Neuronal stem cell (in vitro differentiated cells): ENCODE measurements at regions not wholly inside any gene's neighbourhood (a gene's known extent, or its start where the extent isn't known, plus 50 kb on each side); places are given as distances from the start of the nearest gene placed in this dataset.
"Not testable (repeated sequence)": the region's sequence is repeated elsewhere in the genome, so short reads cannot be mapped to it uniquely, and the experiment has no call there.

Source experiments
- DNase-seq: peaks from one replicate; pipeline ENCODE4 v3.0.0-alpha.2; 2013; ENCODE audit warnings: low spot score
- H2AFZ ChIP-seq: one replicate; pipeline ENCODE4 v1.6.1; 2013; ENCODE audit warnings: mild to moderate bottlenecking, low read length, inconsistent platforms
- H2AK5ac ChIP-seq: 2 replicates; pipeline ENCODE4 v1.6.1; 2013; ENCODE audit warnings: low read depth, mild to moderate bottlenecking, inconsistent platforms, low read length, moderate library complexity, mixed read lengths
- H2BK120ac ChIP-seq: 2 replicates; pipeline ENCODE4 v1.6.1; 2013; ENCODE audit warnings: low read depth, mild to moderate bottlenecking, inconsistent platforms, low read length, moderate library complexity, mixed read lengths
- H2BK12ac ChIP-seq: one replicate; pipeline ENCODE4 v1.6.1; 2013; ENCODE audit warnings: low read length, inconsistent platforms
- H2BK15ac ChIP-seq: 2 replicates; pipeline ENCODE4 v1.6.1; 2013; ENCODE audit warnings: mild to moderate bottlenecking, low read length, inconsistent platforms, mixed read lengths
- H2BK5ac ChIP-seq: one replicate; pipeline ENCODE4 v1.6.1; 2013; ENCODE audit warnings: inconsistent platforms, mild to moderate bottlenecking, low read length, moderate library complexity
- H3K14ac ChIP-seq: one replicate; pipeline ENCODE4 v1.6.1; 2013; ENCODE audit warnings: low read length, inconsistent platforms
- H3K18ac ChIP-seq: 2 replicates; pipeline ENCODE4 v1.6.1; 2013; ENCODE audit warnings: low read length, inconsistent platforms
- H3K23ac ChIP-seq: 2 replicates; pipeline ENCODE4 v1.6.1; 2013; ENCODE audit warnings: low read depth, mild to moderate bottlenecking, mixed read lengths, low read length, inconsistent platforms; ENCODE audit not compliant: poor library complexity
- H3K27ac ChIP-seq: replicated peaks from 3 replicates; pipeline ENCODE4 v1.5.1; 2013; ENCODE audit warnings: low read length, inconsistent platforms
- H3K27me3 ChIP-seq, 3 experiments: 2 replicates each; pipeline ENCODE4 v1.6.1; 2013; ENCODE audit warnings: low read length in 3 of 3, mild to moderate bottlenecking in 2 of 3, inconsistent platforms in 1 of 3, low read depth in 1 of 3, mixed read lengths in 1 of 3, moderate library complexity in 1 of 3; ENCODE audit not compliant: control insufficient read depth in 3 of 3, insufficient read depth in 3 of 3
- H3K36me3 ChIP-seq, 2 donors: replicated peaks in 1 of 2; 2 replicates each; pipeline ENCODE4 v1.6.1; 2013; ENCODE audit warnings: low read length in 2 of 2; ENCODE audit not compliant: control insufficient read depth in 2 of 2, insufficient read depth in 2 of 2
- H3K4ac ChIP-seq: 2 replicates; pipeline ENCODE4 v1.6.1; 2013; ENCODE audit warnings: inconsistent platforms, mild to moderate bottlenecking, low read length, moderate library complexity
- H3K4me1 ChIP-seq, 2 donors: 1 replicate in 1 of 2; 2 replicates in 1 of 2; pipeline ENCODE4 v1.6.1; 2013; ENCODE audit warnings: low read length in 2 of 2, low read depth in 1 of 2; ENCODE audit not compliant: control insufficient read depth in 2 of 2, insufficient read depth in 1 of 2
- H3K4me2 ChIP-seq: one replicate; pipeline ENCODE4 v1.6.1; 2013; ENCODE audit warnings: mild to moderate bottlenecking, low read length, inconsistent platforms; ENCODE audit not compliant: insufficient read depth, poor library complexity, severe bottlenecking
- H3K4me3 ChIP-seq, 2 donors: 2 replicates each; pipeline ENCODE4 v1.5.1; 2013; ENCODE audit warnings: low read length in 2 of 2, mild to moderate bottlenecking in 2 of 2, inconsistent platforms in 1 of 2, moderate library complexity in 1 of 2
- H3K79me1 ChIP-seq: one replicate; pipeline ENCODE4 v1.6.1; 2013; ENCODE audit warnings: low read depth, mild to moderate bottlenecking, inconsistent platforms, low read length, moderate library complexity
- H3K9ac ChIP-seq: one replicate; pipeline ENCODE4 v1.6.1; 2013; ENCODE audit warnings: mild to moderate bottlenecking, low read depth, low read length, inconsistent platforms; ENCODE audit not compliant: poor library complexity
- H3K9me3 ChIP-seq, 2 donors: replicated peaks in 1 of 2; 2 replicates each; pipeline versions ENCODE3 to v1.6.1; 2013; ENCODE audit warnings: low read length in 2 of 2, mild to moderate bottlenecking in 2 of 2, inconsistent platforms in 1 of 2, low read depth in 1 of 2, mixed read lengths in 1 of 2, moderate library complexity in 1 of 2; ENCODE audit not compliant: control insufficient read depth in 2 of 2, insufficient read depth in 1 of 2
- H4K8ac ChIP-seq: one replicate; pipeline ENCODE4 v1.6.1; 2013; ENCODE audit warnings: low read depth, mild to moderate bottlenecking, inconsistent platforms, low read length, moderate library complexity
- H4K91ac ChIP-seq: one replicate; pipeline ENCODE4 v1.6.1; 2013; ENCODE audit warnings: low read length, low read depth, mild to moderate bottlenecking, inconsistent platforms; ENCODE audit not compliant: poor library complexity
- WGBS, 2 donors: extraction: QIAGEN DNeasy Blood & Tissue Kit; methylation state at CpG; one replicate each; pipeline ENCODE4 v1.1.7; 2013; ENCODE audit warnings: missing lambda C conversion rate in 2 of 2, mixed read lengths in 1 of 2; ENCODE audit not compliant: insufficient read length in 2 of 2, insufficient replicate concordance in 1 of 2; ENCODE audit errors: extremely low coverage in 2 of 2; 5-methylcytosine and 5-hydroxymethylcytosine counted together

- no peak overlapping the region for H2AK5ac ChIP-seq
- peaks cover 0 to 2% of the 10 kb centered on the region in 2 donors for H3K4me1 ChIP-seq
- H3K79me1 ChIP-seq: no peaks in the 10 kb centered on the region
- no peak overlapping the region for H4K8ac ChIP-seq
- no peak overlapping the region for H2BK5ac ChIP-seq
- no peaks in the 10 kb centered on the region for H3K27me3 ChIP-seq
- H3K4ac ChIP-seq: no peak overlapping the region
- no peaks in the 10 kb centered on the region for H3K9me3 ChIP-seq
- no peak overlapping the region for H3K27ac ChIP-seq
- H3K36me3 ChIP-seq: no peaks in the 10 kb centered on the region
- no peak overlapping the region for H2AFZ ChIP-seq
- no peak overlapping the region for H3K4me2 ChIP-seq
- no peak overlapping the region for H3K23ac ChIP-seq
- H2BK15ac ChIP-seq: no peak overlapping the region
- no peak overlapping the region for H3K4me3 ChIP-seq
- H3K18ac ChIP-seq: no peak overlapping the region
- DNase-seq: no peak
- no peak overlapping the region for H3K9ac ChIP-seq
- no peak overlapping the region for H4K91ac ChIP-seq
- H3K14ac ChIP-seq: no peak overlapping the region
- no CpG with 5 or more reads among the region's 4 CpGs for WGBS, 2 donors
- H2BK120ac ChIP-seq: no peak overlapping the region
- H2BK12ac ChIP-seq: no peak overlapping the region
Measured at GRCh38 chr4:111070390-111070789, 447.5 kb upstream of the PITX2 start.

GRCh38 chr4:111074523-111075114 is 451.7 kb upstream of the PITX2 start:
- DNase-seq: no peak
- H3K27ac ChIP-seq: no peak overlapping the region
- no peak overlapping the region for H2BK120ac ChIP-seq
- H3K4me2 ChIP-seq: no peak overlapping the region
- no peak overlapping the region for H3K4me3 ChIP-seq
- no peak overlapping the region for H3K23ac ChIP-seq
- H3K4me1 ChIP-seq: no peaks in the 10 kb centered on the region
- no peaks in the 10 kb centered on the region for H3K79me1 ChIP-seq
- H4K8ac ChIP-seq: no peak overlapping the region
- H2BK12ac ChIP-seq: no peak overlapping the region
- H4K91ac ChIP-seq: no peak overlapping the region
- no peak overlapping the region for H3K4ac ChIP-seq
- H3K9me3 ChIP-seq: no peaks in the 10 kb centered on the region
- H3K9ac ChIP-seq: no peak overlapping the region
- H2BK5ac ChIP-seq: no peak overlapping the region
- H3K14ac ChIP-seq: no peak overlapping the region
- no peaks in the 10 kb centered on the region for H3K27me3 ChIP-seq
- no CpG with 5 or more reads among the region's 12 CpGs for WGBS, 2 donors
- no peak overlapping the region for H2AK5ac ChIP-seq
- H3K18ac ChIP-seq: no peak overlapping the region
- no peak overlapping the region for H2AFZ ChIP-seq
- no peaks in the 10 kb centered on the region for H3K36me3 ChIP-seq
- H2BK15ac ChIP-seq: no peak overlapping the region

GRCh38 chr4:111076299-111076698 is 453.4 kb upstream of the PITX2 start:
- H3K9ac ChIP-seq, H3K27me3 ChIP-seq, H4K91ac ChIP-seq, H2AFZ ChIP-seq, H3K9me3 ChIP-seq, H2BK120ac ChIP-seq, H3K79me1 ChIP-seq, H2BK15ac ChIP-seq, H2BK12ac ChIP-seq, H3K4ac ChIP-seq, H2AK5ac ChIP-seq, H3K4me2 ChIP-seq, H3K14ac ChIP-seq, H3K4me3 ChIP-seq, H3K4me1 ChIP-seq, H3K18ac ChIP-seq, H3K23ac ChIP-seq, H3K27ac ChIP-seq, H3K36me3 ChIP-seq, H2BK5ac ChIP-seq, H4K8ac ChIP-seq, DNase-seq: not testable (repeated sequence)
- WGBS, 2 donors: no CpG with 5 or more reads among the region's 1 CpG

GRCh38 chr4:111108153-111108552 is 485.3 kb upstream of the PITX2 start:
- no peak for DNase-seq
- no peak overlapping the region for H3K4me3 ChIP-seq
- no peak overlapping the region for H4K91ac ChIP-seq
- H4K8ac ChIP-seq: no peak overlapping the region
- no peaks in the 10 kb centered on the region for H3K36me3 ChIP-seq
- no peaks in the 10 kb centered on the region for H3K9me3 ChIP-seq
- H2BK12ac ChIP-seq: no peak overlapping the region
- no peak overlapping the region for H3K14ac ChIP-seq
- no peak overlapping the region for H2BK15ac ChIP-seq
- no peak overlapping the region for H3K4ac ChIP-seq
- no peak overlapping the region for H2BK120ac ChIP-seq
- H3K27me3 ChIP-seq: no peaks in the 10 kb centered on the region
- H2BK5ac ChIP-seq: no peak overlapping the region
- H3K9ac ChIP-seq: no peak overlapping the region
- no peaks in the 10 kb centered on the region for H3K4me1 ChIP-seq
- no peak overlapping the region for H3K23ac ChIP-seq
- no peaks in the 10 kb centered on the region for H3K79me1 ChIP-seq
- H2AK5ac ChIP-seq: no peak overlapping the region
- WGBS, 2 donors: no CpG with 5 or more reads among the region's 1 CpG
- no peak overlapping the region for H2AFZ ChIP-seq
- H3K27ac ChIP-seq: no peak overlapping the region
- H3K18ac ChIP-seq: no peak overlapping the region
- H3K4me2 ChIP-seq: no peak overlapping the region
